Hematopoietic multipotent progenitor cell (in vitro differentiated cells): ENCODE measurements at regions not wholly inside any gene's neighbourhood (a gene's known extent, or its start where the extent isn't known, plus 50 kb on each side); places are given as distances from the start of the nearest gene placed in this dataset.
A peak's percentile ranks its signal among the peaks of the same experiment; 100 is the strongest.

Source experiments
- DNase-seq, 3 donors: peaks; one replicate each; pipeline ENCODE4 v3.0.0-alpha.2; 2011 to 2015; ENCODE audit warnings: low read depth in 2 of 3, low spot score in 2 of 3

GRCh38 chr9:108316630-108317029 lies 539.2 kb downstream of the ACTL7B start:
- no peak for DNase-seq

- no peak for DNase-seq
These were observed 539.7 kb downstream of the ACTL7B start for GRCh38 chr9:108316066-108316465.

- DNase-seq: no peak
These were observed 544.0 kb downstream of the ACTL7B start for GRCh38 chr9:108311745-108312144.

GRCh38 chr9:108310202-108310601 lies 545.6 kb downstream of the ACTL7B start:
- DNase-seq: no peak

GRCh38 chr9:108300306-108301287 lies 555.2 kb downstream of the ACTL7B start:
- peak in 2 of 3 donors; percentile 28 to 72 for DNase-seq

GRCh38 chr9:108297073-108297472 lies 558.7 kb downstream of the ACTL7B start:
- DNase-seq: no peak

- DNase-seq: no peak
These were observed 559.7 kb downstream of the ACTL7B start for GRCh38 chr9:108296056-108296455.

GRCh38 chr9:108291586-108291932 lies 564.2 kb downstream of the ACTL7B start:
- no peak for DNase-seq

- DNase-seq: no peak
These were observed 564.8 kb downstream of the ACTL7B start for GRCh38 chr9:108290839-108291585.

- DNase-seq: no peak
These were observed 569.1 kb downstream of the ACTL7B start for GRCh38 chr9:108286638-108287206.

GRCh38 chr9:108283696-108284095 lies 572.1 kb downstream of the ACTL7B start:
- DNase-seq: no peak

- peak in 1 of 3 donors; percentile 22 for DNase-seq
These were observed 572.9 kb downstream of the ACTL7B start for GRCh38 chr9:108282872-108283271.

GRCh38 chr9:108281696-108282095 lies 574.1 kb downstream of the ACTL7B start:
- DNase-seq: no peak

GRCh38 chr9:108278341-108278740 lies 577.4 kb downstream of the ACTL7B start:
- no peak for DNase-seq

- no peak for DNase-seq
These were observed 578.6 kb downstream of the ACTL7B start for GRCh38 chr9:108277216-108277615.

GRCh38 chr9:108275906-108276305 lies 579.9 kb downstream of the ACTL7B start:
- no peak for DNase-seq

- DNase-seq: no peak
These were observed 580.8 kb downstream of the ACTL7B start for GRCh38 chr9:108274971-108275370.

- DNase-seq: no peak
These were observed 581.8 kb downstream of the ACTL7B start for GRCh38 chr9:108273988-108274387.

- peak in 2 of 3 donors; percentile 48 to 65 for DNase-seq
These were observed 583.4 kb downstream of the ACTL7B start for GRCh38 chr9:108272349-108272899.

- DNase-seq: peak in 2 of 3 donors; percentile 41 to 69
These were observed 584.0 kb downstream of the ACTL7B start for GRCh38 chr9:108271646-108272348.
